GM19025 (cell line): ENCODE measurements at regions not wholly inside any gene's neighbourhood (a gene's known extent, or its start where the extent isn't known, plus 50 kb on each side); places are given as distances from the start of the nearest gene placed in this dataset.
"Not testable (repeated sequence)": the region's sequence is repeated elsewhere in the genome, so short reads cannot be mapped to it uniquely, and the experiment has no call there.

Experiments
- ATAC-seq: cut with Tn5 transposase; IDR thresholded peaks from one replicate; pipeline ENCODE4 v1.9.1; 2021; ENCODE audit warnings: mild to moderate bottlenecking, low read depth, moderate library complexity; ENCODE audit not compliant: unreplicated experiment

GRCh38 chr2:8491296-8492027, 190.4 kb upstream of the ID2 start:
- no peak for ATAC-seq

GRCh38 chr2:8494151-8494550, 187.7 kb upstream of the ID2 start:
- ATAC-seq: no peak

GRCh38 chr2:8494589-8494988, 187.3 kb upstream of the ID2 start:
- no peak for ATAC-seq

- no peak for ATAC-seq
Measured at GRCh38 chr2:8495189-8495989, 186.5 kb upstream of the ID2 start.

- no peak for ATAC-seq
Measured at GRCh38 chr2:8496079-8496478, 185.8 kb upstream of the ID2 start.

GRCh38 chr2:8496617-8497016, 185.2 kb upstream of the ID2 start:
- no peak for ATAC-seq

GRCh38 chr2:8498994-8499393, 182.9 kb upstream of the ID2 start:
- no peak for ATAC-seq

GRCh38 chr2:8500124-8501054, 181.5 kb upstream of the ID2 start:
- ATAC-seq: no peak

GRCh38 chr2:8501061-8501720, 180.7 kb upstream of the ID2 start:
- ATAC-seq: no peak

- no peak for ATAC-seq
Measured at GRCh38 chr2:8502316-8502715, 179.5 kb upstream of the ID2 start.

GRCh38 chr2:8505311-8505920, 176.4 kb upstream of the ID2 start:
- no peak for ATAC-seq

- ATAC-seq: no peak
Measured at GRCh38 chr2:8506746-8507145, 175.1 kb upstream of the ID2 start.

GRCh38 chr2:8508766-8509165, 173.1 kb upstream of the ID2 start:
- ATAC-seq: no peak

- no peak for ATAC-seq
Measured at GRCh38 chr2:8509621-8510020, 172.2 kb upstream of the ID2 start.

GRCh38 chr2:8510055-8510454, 171.8 kb upstream of the ID2 start:
- not testable (repeated sequence) for ATAC-seq

GRCh38 chr2:8510519-8510918, 171.3 kb upstream of the ID2 start:
- ATAC-seq: no peak

GRCh38 chr2:8511868-8512612, 169.8 kb upstream of the ID2 start:
- ATAC-seq: no peak

- ATAC-seq: no peak
Measured at GRCh38 chr2:8513601-8514273, 168.1 kb upstream of the ID2 start.

- ATAC-seq: no peak
Measured at GRCh38 chr2:8514274-8514662, 167.6 kb upstream of the ID2 start.
